Forelimb muscle (tissue), 1 donor: ENCODE measurements at regions not wholly inside any gene's neighbourhood (a gene's known extent, or its start where the extent isn't known, plus 50 kb on each side); places are given as distances from the start of the nearest gene placed in this dataset.
A peak's percentile ranks its signal among the peaks of the same experiment; 100 is the strongest.

ENCODE experiments used
- DNase-seq: peaks from one replicate; pipeline ENCODE4 v3.0.0-alpha.2; 2013; ENCODE audit warnings: low read depth

- DNase-seq: no peak
Measured at GRCh38 chr12:58364389-58365086, 423.2 kb downstream of the ATP23 start.

DNA sequence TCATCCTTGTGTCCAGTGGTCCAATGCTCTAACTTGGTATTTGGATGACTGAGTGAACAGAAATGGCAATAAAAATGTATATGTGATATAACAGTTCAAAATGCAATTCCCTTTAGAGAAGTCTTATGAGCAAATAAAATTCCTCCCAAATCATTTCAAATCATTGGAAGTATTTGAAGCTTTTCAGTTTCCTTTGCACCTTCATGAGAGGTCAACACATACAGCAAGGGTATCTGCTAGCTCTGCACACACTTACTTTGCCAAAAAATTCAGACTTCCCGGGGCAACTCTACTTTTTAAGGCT is 423.7 kb downstream of the ATP23 start:
- DNase-seq: no peak

DNA sequence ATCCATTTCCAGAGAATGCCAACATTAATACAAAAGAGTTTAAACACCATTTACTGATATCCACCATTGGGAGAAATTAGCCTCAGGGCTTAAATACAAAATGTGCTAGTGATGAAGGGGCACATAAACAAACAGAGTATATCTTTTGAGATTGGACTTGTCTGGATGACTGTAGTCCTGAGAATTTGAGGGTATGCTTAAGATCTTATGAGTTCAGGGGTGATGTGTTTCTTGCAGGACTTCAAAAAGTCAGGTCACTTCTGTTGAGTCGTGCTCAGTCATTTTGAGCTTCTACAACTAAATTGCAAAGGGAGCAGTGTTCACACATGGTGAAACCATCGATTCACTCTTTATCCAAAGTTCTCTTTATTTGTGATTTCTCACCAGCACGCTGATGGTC is 425.7 kb downstream of the ATP23 start:
- no peak for DNase-seq

DNA sequence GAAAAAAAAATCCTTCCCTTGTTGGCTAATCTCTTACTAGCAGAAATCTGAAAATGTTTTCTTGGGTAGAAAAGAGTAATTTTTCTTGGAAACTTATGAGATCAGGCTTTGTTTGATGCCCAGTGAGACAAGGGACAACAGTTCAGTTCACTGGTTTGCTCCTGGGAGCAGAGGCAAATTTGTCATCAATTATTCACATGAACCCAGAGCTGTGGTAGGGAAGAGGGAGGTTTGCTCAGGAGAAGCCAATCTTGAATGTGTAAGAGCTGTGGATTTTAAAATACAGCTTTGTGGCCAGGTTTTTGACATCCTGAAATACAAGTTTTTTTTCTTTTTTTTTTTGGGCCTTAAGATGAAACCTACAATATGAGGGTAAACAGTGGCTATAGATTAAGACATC is 426.6 kb downstream of the ATP23 start:
- no peak for DNase-seq

DNA sequence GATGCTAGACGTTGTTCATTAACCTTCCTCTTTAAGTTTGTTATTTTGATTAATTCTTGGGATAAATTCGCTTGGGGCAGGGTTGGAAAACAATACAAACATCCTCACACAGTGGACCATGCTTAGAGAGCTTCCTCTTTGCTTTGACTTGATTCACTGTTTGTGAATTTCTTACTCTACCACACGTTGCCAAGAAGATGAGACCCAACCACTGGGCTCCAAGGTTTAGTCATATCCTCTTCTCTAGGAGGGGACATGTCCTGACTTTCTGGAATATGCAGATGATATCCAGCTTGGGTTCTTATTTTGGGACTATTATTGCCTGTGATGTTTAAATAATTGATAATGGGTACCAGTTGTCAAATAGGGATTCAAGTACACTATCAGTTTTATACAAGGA is 428.2 kb downstream of the ATP23 start:
- no peak for DNase-seq

GRCh38 chr12:58372298-58372697 is 430.9 kb downstream of the ATP23 start:
- no peak for DNase-seq

DNA sequence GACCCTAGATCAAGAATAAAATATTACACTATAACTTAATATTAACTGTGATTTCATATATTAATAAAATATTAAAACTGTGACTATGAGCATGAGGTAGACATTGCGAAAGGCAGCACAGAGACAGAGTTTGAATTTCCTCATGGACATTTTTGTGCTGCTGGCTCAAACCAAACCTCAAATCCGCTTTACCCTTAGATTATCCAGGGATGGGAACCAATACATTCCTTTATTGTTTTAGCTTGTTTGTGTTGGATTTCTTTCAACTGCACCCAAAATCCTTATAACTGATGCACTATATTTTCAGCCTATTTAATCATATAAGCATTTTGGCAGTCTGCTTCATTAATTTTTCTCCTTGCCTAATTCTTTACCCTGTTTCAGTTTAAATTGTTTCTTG is 436.7 kb downstream of the ATP23 start:
- DNase-seq: no peak

DNA sequence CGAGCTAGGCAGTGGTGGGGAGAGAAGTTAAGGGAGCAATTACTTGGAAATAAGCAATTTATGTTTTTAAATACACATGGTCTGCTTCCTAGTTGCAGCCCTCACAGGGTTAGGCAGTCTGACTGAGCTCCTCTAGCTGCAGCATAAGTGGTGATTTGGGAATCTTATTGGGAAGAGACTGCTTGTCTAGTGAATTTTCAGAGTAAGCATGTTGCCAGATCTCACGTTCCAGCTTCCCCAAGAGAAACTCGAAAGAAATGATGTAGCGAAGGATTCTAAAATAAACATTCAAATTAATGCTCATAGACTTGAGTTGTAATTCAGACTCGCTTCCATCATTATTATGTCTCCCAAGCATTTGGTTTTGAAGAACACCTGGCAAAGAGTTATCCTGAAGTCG is 440.2 kb downstream of the ATP23 start:
- peak; percentile 29 for DNase-seq

DNA sequence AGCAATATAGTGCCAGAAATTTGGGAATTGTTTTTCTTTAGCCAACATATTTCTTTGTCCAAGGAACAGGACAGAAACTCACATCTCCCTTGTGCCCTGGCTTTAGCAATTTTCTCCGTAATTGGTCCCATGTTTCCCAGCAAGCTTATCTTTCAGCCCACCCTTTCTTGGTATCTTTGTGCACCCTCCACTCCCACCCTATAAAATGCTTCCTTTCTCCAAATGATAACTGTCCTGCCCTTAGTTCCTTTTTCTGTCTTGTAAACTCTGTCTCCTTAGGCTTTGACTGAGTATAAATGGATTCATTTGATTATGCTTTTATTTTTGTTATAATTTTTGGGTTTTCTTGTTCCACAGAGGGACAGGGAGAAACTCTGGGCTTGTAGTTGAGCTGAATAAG is 442.8 kb downstream of the ATP23 start:
- DNase-seq: no peak

DNA sequence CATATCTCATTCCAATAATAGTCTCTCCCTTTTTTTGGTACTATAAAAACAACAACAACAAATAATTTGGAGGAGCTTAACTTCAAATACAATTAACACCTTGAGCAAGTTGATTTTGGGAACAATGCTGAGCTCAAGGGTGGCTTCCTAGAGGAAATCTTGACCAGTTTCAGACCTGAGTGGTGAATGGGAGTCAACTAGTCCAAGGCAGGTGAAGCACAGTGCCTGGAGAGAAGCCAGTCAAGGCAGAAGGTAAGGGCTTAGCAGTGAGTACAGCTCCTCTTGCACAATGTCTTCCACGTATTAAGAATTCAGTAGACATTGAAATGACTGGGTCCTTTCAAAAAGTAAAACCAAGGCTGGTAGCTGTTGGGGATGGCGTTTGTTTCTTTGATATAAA is 444.8 kb downstream of the ATP23 start:
- DNase-seq: no peak

GRCh38 chr12:58387199-58387598 is 445.8 kb downstream of the ATP23 start:
- no peak for DNase-seq

DNA sequence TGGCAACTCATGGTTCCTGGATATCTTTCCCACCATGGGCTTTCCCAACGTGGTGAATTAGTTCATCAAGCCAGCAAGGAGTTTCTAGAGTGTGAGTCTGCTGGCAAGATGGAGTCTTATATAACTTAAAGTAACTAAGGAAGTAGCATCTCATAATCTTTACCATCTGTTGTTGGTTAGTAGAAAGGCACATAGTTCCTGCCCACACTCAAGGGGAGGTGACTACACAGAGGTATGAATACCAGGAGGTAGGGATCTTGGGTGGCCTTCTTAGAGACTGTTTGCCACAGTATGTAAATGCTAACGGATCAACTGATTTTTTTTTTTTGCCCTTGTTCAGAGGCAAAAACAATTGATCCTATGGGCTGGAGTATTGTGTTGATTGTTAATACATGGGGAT is 446.9 kb downstream of the ATP23 start:
- DNase-seq: no peak

DNA sequence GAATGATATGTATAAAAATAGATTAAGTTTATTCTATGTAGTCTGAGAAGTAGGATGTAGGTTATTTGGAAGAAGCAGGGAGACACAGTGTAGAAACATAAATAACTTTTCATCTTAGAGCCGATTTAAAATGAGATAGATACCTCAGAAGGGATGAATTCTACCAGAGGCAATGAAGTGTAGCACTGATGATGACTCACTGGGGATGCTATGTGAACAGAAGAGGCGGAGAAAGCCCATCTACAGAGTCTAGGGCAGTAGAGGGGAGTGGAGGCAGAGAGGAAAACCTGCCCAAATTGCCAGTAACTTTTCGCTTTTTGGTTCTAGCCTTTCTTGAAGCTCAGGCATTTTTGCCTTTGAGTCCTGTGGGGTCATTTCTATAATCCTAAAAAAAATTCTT is 451.8 kb downstream of the ATP23 start:
- DNase-seq: no peak

GRCh38 chr12:58395056-58395455 is 453.7 kb downstream of the ATP23 start:
- no peak for DNase-seq

DNA sequence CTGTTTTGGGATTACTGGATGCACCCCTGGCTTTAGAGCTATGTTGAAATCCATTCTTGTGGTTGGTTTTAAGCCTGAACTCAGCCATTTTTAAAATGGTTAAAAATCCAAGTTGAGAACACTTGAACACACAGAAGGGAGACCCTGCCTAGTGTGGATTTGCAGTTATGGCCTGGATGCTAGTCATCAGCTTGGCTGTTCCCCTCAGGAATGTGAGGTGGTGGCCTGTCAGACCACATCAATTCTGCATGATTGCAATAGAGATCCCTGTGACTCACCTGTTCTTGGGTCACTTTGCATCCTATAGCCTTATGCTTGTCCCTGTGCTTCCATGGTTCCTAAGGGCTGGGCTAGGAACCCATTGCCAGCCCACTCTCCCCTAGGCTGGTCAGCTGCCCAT is 454.1 kb downstream of the ATP23 start:
- DNase-seq: no peak

DNA sequence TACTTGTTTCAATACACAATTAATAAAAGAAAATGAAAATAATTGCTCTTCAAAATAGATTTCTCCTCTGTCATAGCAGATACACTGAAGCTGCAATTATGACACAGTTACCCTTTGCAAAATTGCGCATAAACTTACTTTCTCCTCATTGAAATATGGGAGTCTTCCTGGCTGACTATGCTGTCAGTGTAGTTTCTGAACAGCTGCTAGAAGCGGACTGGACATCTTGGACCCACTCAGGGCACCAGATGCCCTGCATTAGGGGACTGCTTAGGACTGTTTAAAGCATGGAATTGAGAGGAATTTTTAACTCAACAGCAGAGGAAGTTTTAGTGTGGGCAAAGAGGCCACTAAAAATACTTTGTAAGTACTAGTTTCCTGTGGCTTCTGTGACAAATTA is 454.9 kb downstream of the ATP23 start:
- DNase-seq: no peak

GRCh38 chr12:58405363-58405762 is 464.0 kb downstream of the ATP23 start:
- DNase-seq: no peak

GRCh38 chr12:58408516-58408915 is 467.1 kb downstream of the ATP23 start:
- DNase-seq: no peak

DNA sequence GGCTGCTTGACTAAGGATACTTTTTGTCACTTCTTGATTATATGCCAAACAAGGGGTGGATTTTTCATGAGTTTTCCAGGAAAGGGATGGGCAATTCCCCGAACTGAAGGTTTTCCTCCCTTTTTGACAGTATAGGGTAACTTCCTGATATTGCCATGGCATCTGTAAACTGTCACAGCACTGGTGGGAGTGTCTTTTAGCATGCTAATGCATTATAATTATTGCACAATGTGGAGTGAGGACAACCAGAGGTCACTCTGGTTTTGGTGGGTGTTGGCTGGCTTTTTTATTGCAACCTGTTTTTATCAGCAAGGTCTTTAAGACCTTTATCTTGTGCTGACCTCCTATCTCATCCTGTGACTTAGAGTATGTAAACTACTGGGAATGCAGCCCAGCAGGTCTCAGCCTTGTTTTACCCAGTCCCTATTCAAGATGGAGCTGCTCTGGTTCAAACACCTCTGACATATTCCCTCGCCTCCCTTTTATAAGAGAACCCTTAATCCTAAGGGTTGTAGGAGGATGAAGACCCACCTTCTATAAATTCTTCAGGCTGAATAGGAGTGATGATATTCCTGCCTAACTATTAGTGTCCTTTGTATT is 471.2 kb downstream of the ATP23 start:
- no peak for DNase-seq

- no peak for DNase-seq
Measured at GRCh38 chr12:58413794-58414193, 472.4 kb downstream of the ATP23 start.

- DNase-seq: no peak
Measured at GRCh38 chr12:58414398-58414871, 473.1 kb downstream of the ATP23 start.

- no peak for DNase-seq
Measured at GRCh38 chr12:58415716-58416115, 474.3 kb downstream of the ATP23 start.

DNA sequence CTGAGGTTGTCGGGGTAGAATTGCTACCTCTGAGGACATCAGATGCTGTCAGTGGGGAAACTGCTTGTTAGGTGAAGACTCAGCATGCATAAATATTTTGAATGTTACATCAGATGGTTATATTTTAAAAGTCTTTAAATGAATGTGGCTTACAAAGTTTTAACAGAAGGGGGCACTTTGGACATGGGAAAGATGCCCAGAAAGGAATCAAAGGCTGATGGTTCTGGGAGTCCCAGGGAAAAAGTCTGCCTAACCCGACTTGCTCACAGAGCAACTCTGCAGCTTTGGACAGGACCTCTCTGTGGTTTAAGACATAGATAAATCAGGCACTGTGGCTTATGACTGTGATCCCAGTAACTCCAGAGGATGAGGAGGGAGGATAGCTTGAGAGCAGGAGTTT is 474.9 kb downstream of the ATP23 start:
- no peak for DNase-seq

DNA sequence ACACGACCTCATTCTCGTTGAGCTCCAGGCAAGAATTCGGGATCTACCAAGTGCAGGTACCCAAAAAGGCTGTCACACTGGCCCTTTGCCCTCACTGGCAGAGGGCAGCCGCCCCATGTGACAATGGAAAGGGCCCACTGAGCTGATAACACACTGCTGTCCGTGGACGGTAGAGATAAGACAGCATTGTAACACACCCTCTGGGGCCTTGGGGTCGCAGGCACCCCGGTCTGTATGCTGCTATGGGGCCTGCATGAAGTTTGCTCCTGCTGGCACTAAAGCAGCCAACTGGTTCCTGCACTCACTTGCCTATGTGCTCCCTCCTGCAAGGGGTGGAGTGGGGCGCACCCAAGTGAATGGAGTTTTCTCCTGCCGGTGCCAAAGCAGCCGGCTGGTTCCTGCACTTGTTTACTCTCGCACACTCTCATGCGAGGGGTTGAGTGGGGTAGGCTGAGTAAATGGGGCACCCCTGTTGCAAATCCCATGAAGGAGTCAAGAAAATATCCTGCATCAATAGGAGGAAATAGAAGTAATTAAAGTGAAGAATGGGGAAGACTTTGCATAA is 477.9 kb downstream of the ATP23 start:
- no peak for DNase-seq
